ENCODE measurements at regions not wholly inside any gene's neighbourhood (a gene's known extent, or its start where the extent isn't known, plus 50 kb on each side); places are given as distances from the start of the nearest gene placed in this dataset.

DNA sequence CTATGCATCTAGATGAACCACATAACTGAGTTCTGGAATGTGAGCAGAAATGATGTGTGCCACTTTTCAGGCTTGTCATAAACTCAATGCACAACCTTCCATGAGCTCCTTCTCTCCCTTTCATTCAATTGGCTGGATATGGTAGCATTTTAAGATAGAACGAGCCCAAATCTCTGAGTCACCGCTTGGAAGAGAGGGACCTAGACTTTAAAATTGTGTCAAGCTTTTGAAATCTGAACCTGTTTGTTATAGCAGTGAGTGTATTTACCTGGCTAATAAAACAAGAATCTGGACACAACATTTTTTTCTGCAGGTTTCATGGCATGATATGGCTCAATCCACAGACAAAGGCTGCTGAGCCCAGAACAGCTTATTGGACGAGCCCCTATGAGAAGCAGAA lies 297.8 kb upstream of the SPRED2 start:
- DNase-seq (ENCODE audit: low read depth) (no peak), FAIRE-seq (no peak)
- Histone ChIP-seq H3K4me1 (ENCODE audit: insufficient read depth, low read length) (no peaks in the 10 kb centered on the region), H3K4me2 (ENCODE audit: low read length) (no peak overlapping the region), H3K4me3 (ENCODE audit: insufficient read depth, low read depth, low read length) (no peak overlapping the region), H3K79me2 (ENCODE audit: insufficient read depth, low read length) (no peaks in the 10 kb centered on the region), H2AFZ (ENCODE audit: low read depth, low read length) (no peak overlapping the region), H3K27ac (ENCODE audit: low read depth, low read length) (no peak overlapping the region), H4K20me1 (ENCODE audit: insufficient read depth, low read length) (no peaks in the 10 kb centered on the region), H3K9me3 (ENCODE audit: insufficient read depth, low read depth, low read length) (no peaks in the 10 kb centered on the region), H3K36me3 (ENCODE audit: insufficient read depth, low read length) (no peaks in the 10 kb centered on the region), H3K27me3 (ENCODE audit: insufficient read depth, low read length) (no peaks in the 10 kb centered on the region), H3K9ac (ENCODE audit: low read length) (no peak overlapping the region)
- H3K27me3 Mint-ChIP-seq (ENCODE audit: low read depth, unreplicated experiment), result peaks cover 3% of the 10 kb centered on the region
- H3K9me3 Mint-ChIP-seq (ENCODE audit: unreplicated experiment), result no peaks in the 10 kb centered on the region
- H3K4me1 Mint-ChIP-seq (ENCODE audit: low read depth, unreplicated experiment), result no peaks in the 10 kb centered on the region
- no peak overlapping the region for H3K27ac Mint-ChIP-seq (ENCODE audit: unreplicated experiment)
- TF ChIP-seq, protein P1, sequence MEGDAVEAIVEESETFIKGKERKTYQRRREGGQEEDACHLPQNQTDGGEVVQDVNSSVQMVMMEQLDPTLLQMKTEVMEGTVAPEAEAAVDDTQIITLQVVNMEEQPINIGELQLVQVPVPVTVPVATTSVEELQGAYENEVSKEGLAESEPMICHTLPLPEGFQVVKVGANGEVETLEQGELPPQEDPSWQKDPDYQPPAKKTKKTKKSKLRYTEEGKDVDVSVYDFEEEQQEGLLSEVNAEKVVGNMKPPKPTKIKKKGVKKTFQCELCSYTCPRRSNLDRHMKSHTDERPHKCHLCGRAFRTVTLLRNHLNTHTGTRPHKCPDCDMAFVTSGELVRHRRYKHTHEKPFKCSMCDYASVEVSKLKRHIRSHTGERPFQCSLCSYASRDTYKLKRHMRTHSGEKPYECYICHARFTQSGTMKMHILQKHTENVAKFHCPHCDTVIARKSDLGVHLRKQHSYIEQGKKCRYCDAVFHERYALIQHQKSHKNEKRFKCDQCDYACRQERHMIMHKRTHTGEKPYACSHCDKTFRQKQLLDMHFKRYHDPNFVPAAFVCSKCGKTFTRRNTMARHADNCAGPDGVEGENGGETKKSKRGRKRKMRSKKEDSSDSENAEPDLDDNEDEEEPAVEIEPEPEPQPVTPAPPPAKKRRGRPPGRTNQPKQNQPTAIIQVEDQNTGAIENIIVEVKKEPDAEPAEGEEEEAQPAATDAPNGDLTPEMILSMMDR (IDR thresholded peaks at IDR 0.05; ENCODE audit: insufficient read depth, low read depth, low read length), result no peak
- TF ChIP-seq EZH2 (IDR thresholded peaks at IDR 0.05; ENCODE audit: insufficient read depth, low read length), result no peak
- H3K36me3 Mint-ChIP-seq (ENCODE audit: low read depth, unreplicated experiment), result no peaks in the 10 kb centered on the region
- H3K4me3 Mint-ChIP-seq (ENCODE audit: unreplicated experiment), result no peak overlapping the region

DNA sequence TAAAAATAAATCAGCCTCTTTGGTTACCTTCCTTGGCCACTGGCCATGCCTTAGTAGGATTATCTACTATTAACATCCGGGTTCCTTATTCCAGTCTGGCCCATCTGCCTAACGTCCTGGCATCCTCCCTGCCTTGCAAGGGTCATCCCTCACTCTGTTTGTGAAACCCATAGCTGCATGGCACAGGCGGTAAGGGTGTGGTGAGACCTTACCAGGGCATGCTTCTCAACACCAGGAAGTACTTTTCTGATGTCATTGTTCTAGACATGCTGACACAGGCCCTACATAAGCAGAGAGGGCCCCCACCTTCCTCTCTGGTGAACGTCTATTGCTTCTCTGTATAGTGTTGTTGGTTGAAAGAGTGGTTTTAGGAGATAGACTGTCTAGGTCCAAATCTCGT lies 296.8 kb upstream of the SPRED2 start:
- peaks cover 3% of the 10 kb centered on the region for H3K27me3 Mint-ChIP-seq (ENCODE audit: low read depth, unreplicated experiment)
- no peak for FAIRE-seq
- TF ChIP-seq, protein P1 (IDR thresholded peaks at IDR 0.05; ENCODE audit: insufficient read depth, low read depth, low read length), result no peak
- TF ChIP-seq EZH2 (IDR thresholded peaks at IDR 0.05; ENCODE audit: insufficient read depth, low read length), result no peak

DNA sequence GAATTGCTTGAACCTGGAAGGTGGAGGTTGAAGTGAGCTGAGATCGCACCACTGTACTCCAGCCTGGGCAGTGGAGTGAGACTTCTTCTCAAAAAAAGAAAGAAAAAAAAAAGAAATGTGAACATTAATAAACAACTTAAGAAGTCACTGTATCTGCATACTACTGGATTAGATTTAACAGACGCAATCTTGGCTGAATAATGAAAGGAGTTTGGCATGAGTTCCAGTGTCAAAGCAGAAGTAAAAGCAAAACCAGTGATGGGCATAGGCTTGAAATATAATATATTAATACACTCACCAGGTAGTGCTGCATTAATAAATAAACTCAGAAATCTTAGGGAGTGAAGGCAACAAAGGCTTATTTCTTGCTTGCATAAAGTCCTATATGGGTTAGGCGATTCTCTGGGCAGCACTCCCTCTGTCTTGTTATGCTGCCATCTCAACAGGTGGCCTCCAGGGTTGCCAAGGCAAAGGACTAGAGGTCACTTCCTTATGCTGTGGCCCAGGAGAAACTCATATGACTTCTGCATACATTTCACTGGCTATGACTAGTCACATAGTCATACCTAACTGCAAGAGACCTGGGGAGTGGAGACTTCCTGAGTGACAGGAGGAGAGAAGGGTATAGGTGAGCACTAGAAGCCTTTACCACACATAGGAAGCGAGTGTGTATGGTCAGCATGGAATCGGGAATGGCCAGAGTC lies 296.2 kb upstream of the SPRED2 start:
- no peaks in the 10 kb centered on the region for H3K36me3 ChIP-seq (ENCODE audit: insufficient read depth, low read length)
- no peaks in the 10 kb centered on the region for H4K20me1 ChIP-seq (ENCODE audit: insufficient read depth, low read length)
- H3K4me1 ChIP-seq (ENCODE audit: insufficient read depth, low read length), result no peaks in the 10 kb centered on the region
- DNase-seq (ENCODE audit: low read depth) (no peak), FAIRE-seq (no peak)
- H3K4me2 ChIP-seq (ENCODE audit: low read length), result no peak overlapping the region
- Mint-ChIP-seq H3K4me1 (ENCODE audit: low read depth, unreplicated experiment) (no peaks in the 10 kb centered on the region), H3K27ac (ENCODE audit: unreplicated experiment) (no peak overlapping the region), H3K9me3 (ENCODE audit: unreplicated experiment) (no peaks in the 10 kb centered on the region), H3K4me3 (ENCODE audit: unreplicated experiment) (no peak overlapping the region), H3K27me3 (ENCODE audit: low read depth, unreplicated experiment) (peaks cover 3% of the 10 kb centered on the region), H3K36me3 (ENCODE audit: low read depth, unreplicated experiment) (no peaks in the 10 kb centered on the region)
- H3K79me2 ChIP-seq (ENCODE audit: insufficient read depth, low read length), result no peaks in the 10 kb centered on the region
- no peak overlapping the region for H3K9ac ChIP-seq (ENCODE audit: low read length)
- no peak overlapping the region for H3K4me3 ChIP-seq (ENCODE audit: insufficient read depth, low read depth, low read length)
- no peak for TF ChIP-seq EZH2 (IDR thresholded peaks at IDR 0.05; ENCODE audit: insufficient read depth, low read length)
- TF ChIP-seq, protein P1 (IDR thresholded peaks at IDR 0.05; ENCODE audit: insufficient read depth, low read depth, low read length), result no peak
- no peaks in the 10 kb centered on the region for H3K27me3 ChIP-seq (ENCODE audit: insufficient read depth, low read length)
- H3K27ac ChIP-seq (ENCODE audit: low read depth, low read length), result no peak overlapping the region
- no peaks in the 10 kb centered on the region for H3K9me3 ChIP-seq (ENCODE audit: insufficient read depth, low read depth, low read length)
- H2AFZ ChIP-seq (ENCODE audit: low read depth, low read length), result no peak overlapping the region

More for the DNA sequence above, 296.8 kb upstream of the SPRED2 start:
- Histone ChIP-seq H3K4me2 (ENCODE audit: low read length) (no peak overlapping the region), H3K4me3 (ENCODE audit: insufficient read depth, low read depth, low read length) (no peak overlapping the region), H3K9ac (ENCODE audit: low read length) (no peak overlapping the region), H4K20me1 (ENCODE audit: insufficient read depth, low read length) (no peaks in the 10 kb centered on the region), H3K79me2 (ENCODE audit: insufficient read depth, low read length) (no peaks in the 10 kb centered on the region), H3K27ac (ENCODE audit: low read depth, low read length) (no peak overlapping the region), H2AFZ (ENCODE audit: low read depth, low read length) (no peak overlapping the region), H3K27me3 (ENCODE audit: insufficient read depth, low read length) (no peaks in the 10 kb centered on the region), H3K36me3 (ENCODE audit: insufficient read depth, low read length) (no peaks in the 10 kb centered on the region), H3K9me3 (ENCODE audit: insufficient read depth, low read depth, low read length) (no peaks in the 10 kb centered on the region), H3K4me1 (ENCODE audit: insufficient read depth, low read length) (no peaks in the 10 kb centered on the region)
- Mint-ChIP-seq H3K36me3 (ENCODE audit: low read depth, unreplicated experiment) (no peaks in the 10 kb centered on the region), H3K27ac (ENCODE audit: unreplicated experiment) (no peak overlapping the region), H3K4me3 (ENCODE audit: unreplicated experiment) (no peak overlapping the region), H3K9me3 (ENCODE audit: unreplicated experiment) (no peaks in the 10 kb centered on the region), H3K4me1 (ENCODE audit: low read depth, unreplicated experiment) (no peaks in the 10 kb centered on the region)
- DNase-seq (ENCODE audit: low read depth), result no peak
